ENCODE measurements at regions not wholly inside any gene's neighbourhood (a gene's known extent, or its start where the extent isn't known, plus 50 kb on each side); places are given as distances from the start of the nearest gene placed in this dataset.

DNA sequence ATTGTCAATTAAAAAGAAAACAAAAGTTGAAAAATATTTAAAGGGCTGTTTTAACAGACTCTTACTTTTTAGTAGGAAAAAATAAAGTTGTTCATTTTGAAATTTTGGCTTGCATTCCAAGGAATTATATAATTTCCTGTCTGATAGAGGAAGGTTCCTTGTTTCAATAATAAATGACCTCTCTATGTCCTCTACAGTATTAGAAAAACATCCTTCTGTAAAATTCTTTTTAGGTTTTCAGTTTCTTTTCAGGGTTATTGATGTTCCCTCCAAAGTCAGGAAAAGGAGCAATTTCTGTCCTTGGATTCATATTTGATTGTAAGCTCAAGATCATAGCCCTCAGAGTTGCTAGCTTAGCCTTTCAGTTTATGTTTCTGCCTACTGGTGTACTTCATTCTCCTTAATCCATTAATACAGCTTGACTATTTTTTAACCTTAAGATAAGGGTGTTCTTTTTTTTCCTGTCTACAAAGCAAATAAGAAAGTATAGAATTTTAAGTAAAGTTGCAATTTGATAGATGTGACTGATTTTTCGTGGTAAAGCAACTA lies 125.2 kb upstream of the COL3A1 start:
- TF ChIP-seq POLR2A (IDR thresholded peaks at IDR 0.05) (no peak), CTCF (IDR thresholded peaks at IDR 0.05) (no peak)

Measured in testis (tissue), 2 donors.